ENCODE measurements at regions not wholly inside any gene's neighbourhood (a gene's known extent, or its start where the extent isn't known, plus 50 kb on each side); places are given as distances from the start of the nearest gene placed in this dataset.
"Not testable (repeated sequence)": the region's sequence is repeated elsewhere in the genome, so short reads cannot be mapped to it uniquely, and the experiment has no call there.

- DNase-seq = not testable (repeated sequence)
Measured at GRCh38 chr18:14188751-14189406, 56.6 kb upstream of the ZNF519 start.
